Osteocyte (in vitro differentiated cells): ENCODE measurements at regions not wholly inside any gene's neighbourhood (a gene's known extent, or its start where the extent isn't known, plus 50 kb on each side); places are given as distances from the start of the nearest gene placed in this dataset.

Source experiments
- DNase-seq: peaks from one replicate; pipeline ENCODE4 v3.0.0; 2021; ENCODE audit warnings: mixed read lengths; ENCODE audit not compliant: unreplicated experiment; ENCODE audit errors: extremely low spot score
- H3K27ac Mint-ChIP-seq: one replicate; pipeline ENCODE4 v1.8.0; 2021; ENCODE audit warnings: mild to moderate bottlenecking, mixed read lengths; ENCODE audit not compliant: unreplicated experiment
- H3K27me3 Mint-ChIP-seq: one replicate; pipeline ENCODE4 v1.8.0; 2021; ENCODE audit warnings: mixed read lengths; ENCODE audit not compliant: unreplicated experiment
- H3K36me3 Mint-ChIP-seq: one replicate; pipeline ENCODE4 v1.8.0; 2021; ENCODE audit warnings: mixed read lengths; ENCODE audit not compliant: unreplicated experiment
- H3K4me1 Mint-ChIP-seq: one replicate; pipeline ENCODE4 v1.8.0; 2021; ENCODE audit warnings: mixed read lengths; ENCODE audit not compliant: unreplicated experiment
- H3K4me3 Mint-ChIP-seq: one replicate; pipeline ENCODE4 v1.8.0; 2021; ENCODE audit warnings: mild to moderate bottlenecking, moderate library complexity, mixed read lengths; ENCODE audit not compliant: unreplicated experiment
- H3K9me3 Mint-ChIP-seq: one replicate; pipeline ENCODE4 v1.8.0; 2021; ENCODE audit warnings: mixed read lengths; ENCODE audit not compliant: unreplicated experiment
- CTCF ChIP-seq: fragments of 200-600 bp; sonication (generic); IDR thresholded peaks from 2 replicates; pipeline ENCODE4 v1.5.0; 2021; ENCODE audit warnings: antibody characterized with exemption, mild to moderate bottlenecking, moderate library complexity

DNA sequence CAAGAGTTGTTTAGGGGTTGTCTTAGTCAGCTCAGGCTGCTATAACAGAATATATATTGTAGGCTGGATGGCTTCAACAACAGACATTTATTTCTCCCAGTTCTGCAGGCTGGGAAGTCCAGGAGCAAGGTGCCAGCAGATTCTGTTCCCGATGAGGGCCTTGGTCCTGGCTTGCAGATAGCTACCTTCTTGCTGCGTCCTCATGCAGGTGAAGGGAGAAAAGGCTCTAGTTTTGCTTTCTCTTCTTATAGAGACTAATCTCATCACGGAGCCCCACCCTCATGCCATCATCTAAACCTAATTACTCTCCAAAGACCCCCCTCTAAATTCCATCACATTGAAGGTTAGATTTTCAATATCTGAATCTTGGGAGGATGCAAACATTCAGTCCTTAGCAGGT lies 246.0 kb upstream of the ANKRD55 start:
- H3K36me3 Mint-ChIP-seq = no peaks in the 10 kb centered on the region
- no peak for TF ChIP-seq CTCF
- peaks cover 36% of the 10 kb centered on the region for H3K4me1 Mint-ChIP-seq
- H3K27me3 Mint-ChIP-seq = no peaks in the 10 kb centered on the region
- no peaks in the 10 kb centered on the region for H3K9me3 Mint-ChIP-seq
- DNase-seq = no peak
- no peak overlapping the region for H3K27ac Mint-ChIP-seq
- no peak overlapping the region for H3K4me3 Mint-ChIP-seq

DNA sequence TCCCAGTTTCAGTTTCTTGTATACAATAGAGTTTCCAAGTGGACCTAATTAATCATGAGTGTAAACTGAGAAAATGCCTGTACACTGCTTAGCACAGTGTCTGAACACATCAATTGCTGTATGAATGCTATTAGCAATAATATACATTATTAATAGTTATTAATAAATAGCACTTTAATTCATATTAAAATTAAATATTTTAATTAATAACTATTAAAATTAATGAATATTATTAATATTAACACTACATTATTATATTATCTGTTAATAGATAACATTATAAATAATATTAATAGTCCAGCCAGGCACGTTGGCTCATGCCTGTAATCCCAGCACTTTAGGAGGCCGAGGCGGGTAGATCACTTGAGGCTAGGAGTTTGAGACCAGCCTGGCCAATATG lies 244.9 kb upstream of the ANKRD55 start:
- Mint-ChIP-seq H3K9me3 (no peaks in the 10 kb centered on the region), H3K27ac (no peak overlapping the region), H3K4me3 (no peak overlapping the region), H3K4me1 (peaks cover 36% of the 10 kb centered on the region), H3K36me3 (no peaks in the 10 kb centered on the region), H3K27me3 (no peaks in the 10 kb centered on the region)
- no peak for DNase-seq
- TF ChIP-seq CTCF = no peak

- peaks cover 28% of the 10 kb centered on the region for H3K4me1 Mint-ChIP-seq
- no peak overlapping the region for H3K4me3 Mint-ChIP-seq
- no peaks in the 10 kb centered on the region for H3K9me3 Mint-ChIP-seq
- no peak for TF ChIP-seq CTCF
- no peak for DNase-seq
- no peaks in the 10 kb centered on the region for H3K36me3 Mint-ChIP-seq
- no peaks in the 10 kb centered on the region for H3K27me3 Mint-ChIP-seq
- no peak overlapping the region for H3K27ac Mint-ChIP-seq
Measured at GRCh38 chr5:56476487-56476856, 243.3 kb upstream of the ANKRD55 start.

DNA sequence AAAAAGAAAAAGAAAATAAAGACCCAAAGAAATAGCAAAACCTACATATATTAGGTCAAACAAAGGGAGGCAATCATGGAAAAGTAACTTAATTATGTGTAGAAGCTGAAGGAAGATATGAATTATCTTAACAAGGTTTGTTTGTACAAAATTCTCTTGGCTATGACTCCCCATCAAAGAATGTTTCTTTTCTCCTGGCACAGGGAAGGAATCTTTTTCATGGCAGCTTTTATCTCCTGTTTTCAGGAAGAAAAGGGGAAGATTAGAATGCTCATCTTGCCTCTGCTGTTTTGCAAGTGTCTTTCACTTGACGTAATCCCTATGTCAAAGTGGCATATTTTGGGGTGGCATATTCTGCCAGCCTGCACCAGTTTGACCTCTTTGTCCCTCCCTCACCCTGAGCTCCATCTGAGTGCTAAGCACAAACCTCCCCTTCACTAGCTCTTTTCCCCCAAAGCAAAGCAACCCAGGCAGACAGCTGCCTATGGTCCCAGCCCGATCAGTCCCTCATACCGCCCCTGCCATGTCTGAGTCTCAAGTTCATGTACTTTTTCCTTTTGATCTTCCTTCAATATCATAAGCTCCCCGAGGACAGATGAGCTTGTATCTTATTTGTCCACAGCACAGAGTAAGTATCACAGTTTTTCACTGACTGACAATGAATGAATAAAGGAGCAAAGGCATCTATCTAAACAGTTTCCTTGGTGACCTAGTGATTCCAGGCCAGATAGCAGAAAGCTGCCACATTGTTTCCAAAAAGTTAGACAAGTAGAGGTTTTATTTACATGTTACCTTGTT lies 242.8 kb upstream of the ANKRD55 start:
- TF ChIP-seq CTCF = no peak
- Mint-ChIP-seq H3K27me3 (no peaks in the 10 kb centered on the region), H3K36me3 (no peaks in the 10 kb centered on the region), H3K9me3 (no peaks in the 10 kb centered on the region), H3K4me3 (no peak overlapping the region), H3K27ac (no peak overlapping the region), H3K4me1 (peaks cover 23% of the 10 kb centered on the region)
- DNase-seq = no peak

- no peak for TF ChIP-seq CTCF
- peaks cover 10% of the 10 kb centered on the region for H3K4me1 Mint-ChIP-seq
Measured at GRCh38 chr5:56471707-56472106, 238.6 kb upstream of the ANKRD55 start.

More at GRCh38 chr5:56471707-56472106, 238.6 kb upstream of the ANKRD55 start:
- Mint-ChIP-seq H3K27me3 (no peaks in the 10 kb centered on the region), H3K36me3 (peaks cover 2% of the 10 kb centered on the region), H3K9me3 (no peaks in the 10 kb centered on the region), H3K27ac (no peak overlapping the region), H3K4me3 (no peak overlapping the region)
- no peak for DNase-seq
